NCI-H774 (cell line): ENCODE measurements at regions not wholly inside any gene's neighbourhood (a gene's known extent, or its start where the extent isn't known, plus 50 kb on each side); places are given as distances from the start of the nearest gene placed in this dataset.

ENCODE experiments used
- DNase-seq: peaks from one replicate; lab custom pipeline; 2025; lab: John Stamatoyannopoulos, UW

DNA sequence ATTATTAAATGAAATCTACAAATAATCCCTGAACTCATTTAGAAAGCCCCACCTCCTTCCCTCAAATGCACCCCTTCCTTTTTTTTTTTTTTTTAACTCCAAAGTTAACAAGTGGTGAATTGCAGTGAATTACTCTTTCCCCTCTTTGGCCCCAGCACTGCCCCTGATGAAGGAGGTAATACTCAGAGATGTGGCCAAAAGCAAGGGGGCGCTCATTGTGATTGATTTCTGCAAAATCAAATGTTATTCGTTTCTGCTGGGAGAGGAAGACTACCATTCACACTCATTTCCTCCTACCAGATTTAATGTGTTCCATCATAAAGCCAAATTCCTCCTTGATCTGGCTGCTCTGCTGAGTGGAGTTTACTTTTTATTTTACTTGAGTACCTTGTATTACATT is 259.4 kb downstream of the GPD2 start:
- DNase-seq = no peak

DNA sequence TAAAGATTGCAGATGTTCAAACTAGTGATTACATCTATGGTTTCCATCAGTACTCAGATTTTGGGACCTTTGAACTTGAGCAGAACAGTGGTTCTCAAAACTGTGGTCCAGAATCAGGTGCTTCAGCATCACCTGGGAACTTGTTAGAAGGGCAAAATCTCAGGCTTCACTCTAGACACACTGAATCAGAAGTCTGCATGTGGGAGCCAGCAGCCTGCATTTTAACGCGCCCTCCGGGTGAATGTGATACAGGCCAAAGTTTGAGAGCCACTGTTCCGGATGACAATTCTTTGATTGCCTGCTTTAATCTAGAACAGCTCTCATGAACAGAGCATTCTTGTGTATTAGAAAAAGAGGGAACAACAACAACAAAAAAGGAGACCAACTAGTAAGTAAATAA is 261.7 kb downstream of the GPD2 start:
- no peak for DNase-seq

DNA sequence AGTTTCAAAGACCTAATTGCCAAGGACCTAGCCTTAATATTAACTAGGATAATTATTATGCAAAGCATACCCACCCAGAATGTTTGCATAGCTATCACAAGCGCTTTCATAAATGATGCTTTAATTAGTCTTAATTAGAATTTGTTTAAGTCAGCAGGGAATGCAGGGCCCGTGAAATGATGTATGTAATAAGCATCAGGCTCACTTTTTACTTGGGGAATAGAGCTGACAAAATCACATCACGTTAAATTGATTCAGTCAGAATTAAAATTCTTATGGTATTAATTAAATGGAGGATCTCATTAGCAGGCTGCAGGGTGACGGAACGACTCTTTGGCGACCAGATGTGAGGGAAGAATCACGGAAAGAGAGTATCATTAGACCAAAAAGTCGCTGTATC is 264.5 kb downstream of the GPD2 start:
- DNase-seq = no peak

DNA sequence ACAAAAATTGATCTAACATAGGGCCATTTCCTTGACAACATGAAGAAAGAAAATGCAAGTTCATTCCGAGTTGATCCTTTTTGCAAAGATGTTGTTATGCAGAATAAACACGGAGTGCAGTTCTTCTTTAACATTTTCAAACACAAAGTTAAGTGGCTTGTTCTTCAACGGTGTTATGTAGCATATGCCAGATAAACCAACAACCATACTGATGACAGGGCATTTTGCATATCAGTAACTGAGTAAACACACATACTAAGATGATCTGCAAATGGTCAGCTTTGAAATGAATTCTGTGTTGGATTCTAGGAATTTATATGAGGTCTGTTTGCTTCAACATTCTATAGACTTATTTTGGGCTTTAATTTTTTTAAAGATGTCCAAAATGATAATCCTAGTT is 266.4 kb downstream of the GPD2 start:
- no peak for DNase-seq

DNA sequence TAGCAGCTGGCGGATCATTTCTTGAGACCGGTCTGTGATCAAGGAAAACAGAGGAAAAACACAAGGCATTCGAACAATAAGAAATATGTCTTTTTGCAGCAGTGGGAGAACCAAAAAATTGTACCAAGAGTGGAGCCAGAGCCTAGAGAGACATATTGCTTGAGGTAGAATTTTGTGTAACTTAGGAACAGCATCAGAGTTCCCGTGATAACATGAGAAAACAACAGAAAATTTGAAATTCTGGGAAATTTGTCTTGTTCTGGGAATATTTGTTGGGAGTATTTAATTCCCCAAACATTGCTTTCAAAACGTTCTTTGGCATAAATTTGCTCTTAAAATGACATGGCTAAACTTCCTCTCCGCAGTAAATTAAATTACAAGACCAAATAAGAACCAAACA is 267.5 kb downstream of the GPD2 start:
- DNase-seq = no peak

DNA sequence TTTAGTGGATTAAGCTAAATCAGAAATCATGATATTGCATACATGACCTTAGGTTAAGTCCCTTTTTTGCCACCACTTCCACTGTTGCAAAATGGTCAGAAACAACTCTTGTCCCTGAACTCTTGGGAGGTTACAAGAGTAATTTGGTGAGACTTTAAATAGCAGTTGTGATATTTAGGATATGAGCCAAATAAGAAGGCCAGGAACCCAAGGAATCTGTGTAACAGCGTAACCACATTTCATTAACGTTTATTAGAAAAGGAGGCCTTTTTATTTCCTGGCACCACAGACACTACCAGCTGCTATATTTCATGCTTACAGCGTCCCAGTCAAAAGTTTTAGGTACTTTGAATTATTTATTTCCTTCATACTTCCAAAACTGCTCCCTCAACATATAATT is 268.0 kb downstream of the GPD2 start:
- DNase-seq = no peak

DNA sequence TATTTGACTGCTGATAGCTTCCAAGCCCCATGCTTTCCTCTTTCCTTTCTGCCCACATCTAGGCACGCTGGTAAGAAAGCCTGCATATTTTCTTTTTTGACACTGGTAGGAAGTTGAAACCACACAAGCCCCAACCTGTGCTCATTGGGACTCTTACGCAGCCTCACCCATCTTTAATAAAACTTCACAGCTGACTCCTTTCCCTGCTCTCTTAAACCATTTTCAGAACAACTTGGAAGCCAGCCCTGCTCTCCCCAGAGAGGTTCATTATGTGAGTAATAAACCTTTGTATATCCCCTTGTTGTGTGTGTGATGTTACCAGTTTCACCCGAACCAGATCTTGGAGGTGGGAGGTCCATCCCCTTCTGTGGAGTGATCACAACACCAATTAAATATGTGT is 268.4 kb downstream of the GPD2 start:
- DNase-seq = no peak

DNA sequence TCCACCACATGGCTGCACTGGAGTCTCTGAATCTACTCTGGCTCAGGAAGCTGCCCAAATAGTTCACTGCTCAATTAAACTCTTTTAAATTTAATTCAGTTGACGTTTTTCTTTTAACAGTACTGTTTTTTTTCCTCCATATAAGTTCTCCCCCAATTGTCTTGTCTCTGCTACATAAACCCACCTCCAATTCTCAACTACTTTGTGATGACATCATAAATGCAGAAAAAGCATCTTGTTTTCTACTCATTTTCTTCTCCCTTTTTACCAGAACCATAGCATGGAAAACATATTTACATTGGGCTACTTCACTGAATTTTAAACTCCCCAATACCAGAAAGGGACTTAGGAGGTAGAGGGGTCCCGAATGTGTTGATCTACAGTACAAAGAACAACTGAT is 270.4 kb downstream of the GPD2 start:
- no peak for DNase-seq

DNA sequence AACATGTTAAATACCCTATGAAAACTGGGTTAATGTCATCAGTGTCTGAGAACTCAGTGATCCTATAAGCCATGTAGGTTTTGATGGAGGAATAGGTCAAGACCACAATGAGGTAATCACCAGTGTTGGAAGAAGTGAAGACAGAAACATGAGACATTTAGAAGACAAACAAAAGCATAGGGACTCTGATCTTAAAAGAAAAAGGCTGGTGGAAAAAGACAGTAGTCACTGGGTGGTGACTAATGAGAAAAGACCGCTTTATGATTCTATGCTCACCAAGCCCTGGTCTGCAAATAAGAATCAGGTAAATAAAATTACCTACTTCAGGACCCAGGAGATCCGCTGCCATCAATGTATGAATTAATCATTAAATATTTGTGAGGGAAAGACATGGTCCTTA is 271.9 kb downstream of the GPD2 start:
- no peak for DNase-seq

DNA sequence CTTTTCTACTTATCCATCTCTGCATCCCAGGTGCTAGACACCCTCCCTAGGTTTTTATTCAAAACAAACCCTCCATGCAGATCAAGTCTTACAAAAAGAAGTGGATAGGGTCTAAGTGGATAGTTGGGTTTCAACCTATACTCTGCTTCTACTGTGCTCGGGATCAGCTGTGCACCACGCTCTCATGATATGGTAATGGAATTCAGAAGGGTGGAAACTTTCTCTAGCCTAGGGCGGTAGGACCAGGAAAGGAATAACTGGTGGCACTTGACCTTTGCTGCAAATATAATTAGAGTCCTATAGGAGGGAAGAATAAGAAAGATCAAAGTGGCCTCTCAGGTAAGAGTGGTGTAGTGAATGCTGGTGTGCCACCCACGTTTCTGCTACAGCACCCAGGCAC is 272.9 kb downstream of the GPD2 start:
- DNase-seq = no peak

DNA sequence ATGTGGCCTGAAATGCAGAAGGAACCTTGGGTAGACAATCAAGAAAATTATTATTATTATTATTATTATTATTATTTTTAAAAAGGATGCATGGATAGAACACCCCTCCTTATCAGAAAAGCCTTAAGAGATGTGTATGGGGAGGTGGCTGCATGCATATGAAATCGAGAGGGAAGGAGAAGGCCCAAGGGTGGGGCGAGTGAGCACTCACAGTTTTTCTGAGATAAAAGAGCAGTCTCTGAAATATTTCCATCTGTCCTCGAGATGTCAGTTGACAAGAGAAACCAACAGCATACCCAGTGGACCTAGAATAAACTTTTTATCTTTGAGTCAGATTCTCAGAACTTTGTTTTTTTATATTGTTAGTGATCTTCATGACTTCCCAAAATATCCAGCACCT is 282.9 kb downstream of the GPD2 start:
- DNase-seq = no peak

DNA sequence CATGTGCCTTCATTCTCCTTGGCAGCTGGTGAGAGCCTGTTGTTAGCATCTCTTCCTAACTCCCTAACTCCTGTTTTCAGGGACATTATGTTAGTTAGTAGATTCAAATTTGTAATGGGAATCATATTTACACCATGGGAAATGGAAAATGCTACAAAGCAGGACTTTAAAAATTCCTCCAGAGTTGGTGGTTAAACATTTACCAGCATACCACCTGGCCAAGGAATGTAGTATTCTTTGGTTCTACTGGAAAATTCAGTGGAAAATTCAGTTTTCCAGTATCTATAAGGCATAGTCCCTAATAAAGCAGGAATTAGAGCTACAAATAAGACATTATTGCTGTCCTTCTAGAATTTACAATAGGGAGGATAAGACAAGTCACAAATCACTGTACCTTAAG is 291.7 kb downstream of the GPD2 start:
- DNase-seq = no peak

DNA sequence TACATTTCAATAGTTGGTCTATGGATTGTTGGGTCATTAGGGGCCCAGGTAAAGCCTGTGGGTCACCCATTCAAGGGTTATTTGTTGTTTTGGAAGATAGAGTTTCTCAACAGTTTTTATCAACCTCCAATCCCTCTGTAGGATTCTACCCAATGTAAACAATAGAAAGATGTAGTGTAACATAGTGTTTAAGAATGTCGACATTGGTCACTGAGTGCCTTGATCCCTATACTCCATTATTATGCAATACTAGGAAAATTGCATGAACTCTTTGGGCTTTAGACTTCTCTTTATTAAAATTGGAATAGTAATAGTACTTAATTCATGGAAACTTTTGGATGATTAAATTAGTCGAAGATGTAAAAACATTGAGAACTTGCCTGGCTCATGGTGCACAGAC is 292.1 kb downstream of the GPD2 start:
- DNase-seq = no peak

DNA sequence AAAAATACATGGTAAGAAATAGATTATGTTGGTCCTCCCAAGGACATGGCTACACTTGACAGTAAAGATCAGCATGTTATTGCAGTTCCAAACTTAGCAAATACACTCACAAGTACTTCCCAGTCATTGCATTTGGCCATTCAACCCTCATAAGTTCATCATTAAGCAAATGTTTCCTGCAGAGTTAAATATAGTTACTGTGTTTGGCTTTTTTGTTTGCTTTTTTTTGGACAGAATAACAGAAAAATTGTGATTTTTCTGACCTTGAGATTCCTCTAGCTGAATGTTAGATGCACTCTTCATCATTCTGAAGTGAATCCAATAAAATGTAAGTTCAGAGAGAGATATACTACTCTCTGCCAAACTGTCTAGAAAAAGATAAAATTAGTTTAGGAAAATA is 295.3 kb downstream of the GPD2 start:
- DNase-seq = no peak

DNA sequence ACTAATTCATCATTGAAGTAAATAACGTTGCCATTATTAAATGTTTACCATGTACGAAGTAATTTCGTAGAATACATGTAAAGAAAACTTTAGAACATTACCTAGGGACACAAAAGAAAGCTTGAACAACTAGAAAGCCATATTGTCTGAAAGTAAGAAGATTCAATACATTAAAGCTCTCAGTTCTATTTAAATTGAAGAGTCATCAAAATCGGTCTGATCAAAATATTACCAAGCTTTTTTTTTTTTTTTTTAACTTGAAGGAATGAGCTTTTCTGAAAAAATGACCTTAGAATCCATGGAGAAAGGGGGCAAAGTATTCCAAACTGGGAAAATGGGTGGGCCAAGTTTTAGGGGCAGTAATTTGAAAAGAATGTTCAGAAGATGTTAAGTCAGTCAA is 300.8 kb downstream of the GPD2 start:
- DNase-seq = no peak

DNA sequence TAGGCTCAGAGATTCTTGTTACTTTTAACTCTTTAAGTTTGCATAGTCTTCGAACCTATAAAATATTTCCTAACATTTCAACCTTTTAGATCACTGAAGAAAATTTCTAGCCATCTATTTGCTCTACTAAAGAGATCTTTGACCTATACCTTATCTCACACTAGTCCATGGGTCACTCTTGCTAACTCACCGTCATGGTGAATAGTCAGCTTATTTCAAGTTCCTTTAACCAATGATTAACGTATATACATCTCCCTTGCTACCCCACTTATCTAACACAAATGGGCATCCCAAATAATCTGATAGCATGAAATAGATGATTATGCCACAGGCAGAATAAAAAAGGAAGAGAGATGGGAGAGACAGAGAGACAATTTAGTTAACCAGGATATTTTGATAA is 303.1 kb downstream of the GPD2 start:
- no peak for DNase-seq

DNA sequence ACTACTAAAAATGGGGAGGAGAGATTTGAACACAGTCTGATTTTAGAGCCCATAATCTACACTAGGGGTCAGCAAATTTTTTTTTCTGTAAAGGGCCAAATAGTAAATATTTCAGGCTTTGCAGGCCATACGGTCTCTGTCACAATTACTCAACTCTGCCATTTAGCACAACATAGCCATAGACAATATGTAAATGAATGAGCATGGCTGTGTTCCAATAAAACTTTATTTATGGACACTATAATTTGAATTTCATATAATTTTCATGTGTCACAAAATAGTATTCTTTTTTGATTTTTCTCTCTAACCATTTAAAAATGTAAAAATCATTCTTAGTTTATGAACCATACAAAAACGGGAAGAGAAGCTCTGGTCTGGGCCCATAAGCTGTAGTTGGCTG is 309.4 kb downstream of the GPD2 start:
- no peak for DNase-seq

DNA sequence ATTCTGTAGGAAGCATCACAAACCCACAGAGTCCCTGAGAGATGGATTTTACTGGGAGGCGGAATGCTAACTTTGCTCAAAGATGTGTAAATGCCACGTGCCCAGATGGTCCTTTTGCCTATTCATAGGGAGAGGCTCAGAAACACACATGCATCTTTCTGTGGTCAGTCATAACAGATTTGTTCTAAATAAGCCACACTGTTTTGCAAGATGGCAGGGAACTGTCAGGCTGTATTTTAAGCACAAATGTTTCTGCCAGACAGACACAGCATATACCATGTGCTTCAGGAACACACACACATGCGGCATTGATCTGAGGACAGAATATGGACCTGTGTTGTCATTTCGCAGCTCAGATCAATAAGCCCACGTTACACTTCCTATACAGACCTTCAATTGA is 312.0 kb downstream of the GPD2 start:
- no peak for DNase-seq

DNA sequence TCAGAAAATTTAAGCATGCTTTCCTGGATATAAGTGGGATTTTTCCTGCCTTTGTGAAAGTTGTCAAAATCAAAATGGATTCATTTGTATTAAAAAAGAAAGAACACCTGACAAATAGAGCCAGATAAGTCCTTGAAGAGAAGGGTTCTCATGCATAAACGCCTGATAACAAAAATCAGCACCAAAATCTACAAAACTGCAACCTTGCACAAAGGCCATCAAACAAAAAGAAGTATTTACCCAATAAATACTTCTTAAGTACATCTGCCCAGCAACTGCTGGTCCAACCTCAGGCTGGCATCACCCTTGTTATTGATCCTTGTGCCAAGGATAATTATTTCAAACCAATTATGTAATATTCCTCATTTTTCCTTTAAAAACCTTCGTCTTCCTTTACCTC is 315.9 kb downstream of the GPD2 start:
- DNase-seq = no peak

DNA sequence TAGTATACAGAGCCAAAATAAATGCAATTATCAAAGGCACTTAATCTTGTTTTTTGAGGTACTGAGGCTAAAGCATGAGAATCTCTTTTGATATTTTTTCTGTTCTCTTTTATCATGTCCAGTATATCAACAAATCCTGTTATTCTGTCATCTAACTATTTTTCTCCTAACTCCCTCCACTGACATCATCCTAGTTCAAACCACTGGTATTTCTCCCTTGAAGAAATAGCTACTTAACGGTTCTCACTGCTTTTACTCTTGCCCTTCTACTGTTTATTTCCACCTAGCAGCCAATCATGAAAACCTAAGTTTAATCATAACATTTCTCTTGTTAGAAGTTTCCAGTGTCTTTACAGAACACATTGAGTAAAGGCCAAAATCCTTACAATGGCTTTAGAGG is 317.6 kb downstream of the GPD2 start:
- DNase-seq = no peak

DNA sequence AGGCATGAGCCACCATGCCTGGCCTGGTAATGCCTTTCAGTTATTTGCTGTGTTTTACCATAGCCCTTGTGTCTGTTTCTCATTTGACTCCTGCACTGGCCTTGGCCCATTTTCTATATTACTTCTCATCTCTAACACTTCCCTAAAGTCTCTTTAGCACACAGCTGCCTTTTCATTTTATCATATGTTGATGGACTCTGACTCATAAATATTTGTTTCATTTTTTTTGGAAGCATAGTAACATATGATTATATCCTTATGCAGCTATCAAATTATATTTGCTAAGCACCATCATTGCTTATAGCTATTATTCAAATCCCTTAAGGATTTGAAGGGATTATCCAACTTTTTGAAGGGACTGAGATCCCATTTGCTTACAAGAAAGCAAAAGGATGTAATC is 320.3 kb downstream of the GPD2 start:
- DNase-seq = no peak

DNA sequence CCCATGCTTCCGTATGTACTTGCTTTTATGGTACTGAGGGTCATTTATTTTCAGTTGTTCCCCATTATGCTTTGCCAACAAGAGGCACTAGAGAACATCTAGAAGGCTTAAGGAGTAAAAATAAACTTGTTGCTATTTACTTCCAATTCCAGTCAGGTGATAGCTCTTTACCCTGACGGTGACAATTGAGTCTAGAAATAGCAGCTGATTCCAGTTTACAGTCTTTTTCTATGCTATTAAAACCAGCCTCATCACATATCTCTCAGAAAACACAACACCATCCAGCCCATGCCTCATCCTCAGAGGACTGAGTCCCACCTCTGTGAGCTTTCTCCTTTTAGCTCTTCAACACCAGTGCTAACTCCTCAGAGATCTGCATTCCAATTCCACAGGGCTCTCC is 327.0 kb downstream of the GPD2 start:
- DNase-seq = no peak

DNA sequence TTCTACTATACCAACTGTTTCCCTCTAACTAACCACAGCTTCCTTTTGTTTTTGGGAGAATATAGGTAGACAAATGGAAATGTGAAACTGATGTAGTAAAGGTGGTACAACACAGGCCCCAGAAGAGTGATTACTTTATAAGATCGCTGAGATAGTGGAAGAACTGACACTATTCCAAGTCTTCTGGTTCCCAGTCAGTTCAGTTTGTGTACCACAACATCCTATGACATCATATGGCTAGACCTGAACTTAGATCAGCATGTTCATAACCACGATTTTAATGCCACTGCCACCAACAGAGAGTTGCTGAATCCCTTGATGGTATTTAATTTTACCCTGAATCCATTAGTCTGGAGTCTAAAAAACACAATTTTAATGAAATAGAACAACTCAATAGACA is 328.9 kb downstream of the GPD2 start:
- no peak for DNase-seq

DNA sequence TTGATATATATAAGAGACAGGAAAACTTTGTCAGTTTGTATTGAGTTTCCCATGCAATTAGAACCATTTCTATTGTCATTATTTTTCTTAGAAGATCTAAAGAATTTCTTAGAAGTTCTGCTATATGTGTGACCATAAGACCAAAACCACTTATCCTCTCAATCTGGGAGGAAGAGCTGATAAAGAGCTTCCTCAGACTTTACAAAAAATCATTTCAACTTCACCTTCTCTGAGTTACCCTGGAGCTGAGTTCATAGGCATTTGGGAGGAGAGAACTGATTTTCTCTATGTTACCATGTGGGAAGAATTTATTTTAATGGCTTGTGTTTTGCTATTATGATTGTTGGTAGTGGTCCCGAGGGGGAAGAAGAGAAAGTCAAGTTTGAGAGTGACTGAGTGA is 329.3 kb downstream of the GPD2 start:
- DNase-seq = no peak

DNA sequence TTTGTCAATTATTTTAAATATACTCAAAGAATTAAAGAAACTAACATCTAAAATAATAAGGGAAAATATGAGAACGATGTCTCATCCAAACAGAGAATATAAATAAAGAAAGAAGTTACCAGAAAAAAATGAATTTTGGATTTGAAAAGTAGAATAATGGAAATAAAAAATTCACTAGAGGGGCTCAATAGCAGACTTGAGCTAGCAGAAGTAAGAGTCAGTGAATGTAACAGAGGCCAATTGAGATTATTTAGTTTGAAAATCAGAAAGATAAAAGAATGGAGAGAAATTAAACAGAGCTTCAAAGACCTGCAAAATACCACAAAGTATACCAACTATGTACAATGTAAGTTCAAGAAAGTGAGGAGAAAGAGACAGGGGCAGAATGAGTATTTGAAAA is 333.6 kb downstream of the GPD2 start:
- no peak for DNase-seq

DNA sequence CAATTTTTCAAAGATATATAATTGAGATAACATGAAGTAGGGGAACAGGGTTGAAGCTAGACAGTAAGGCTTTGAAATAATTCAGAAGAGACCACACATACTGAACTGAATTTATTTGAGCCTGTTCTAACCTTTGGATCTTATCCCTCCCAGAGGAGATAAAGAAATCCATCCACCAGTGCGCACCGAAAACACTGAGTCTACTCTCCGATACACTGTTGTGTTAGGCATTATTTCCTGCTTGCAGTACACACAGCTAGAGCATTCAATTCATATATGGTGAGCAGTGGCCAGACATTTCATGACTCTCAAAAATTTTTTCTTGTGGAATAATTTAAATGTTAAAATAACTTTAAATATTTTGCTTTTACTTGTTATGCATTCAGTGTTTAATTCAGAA is 342.7 kb downstream of the GPD2 start:
- no peak for DNase-seq
